ENCODE measurements at regions not wholly inside any gene's neighbourhood (a gene's known extent, or its start where the extent isn't known, plus 50 kb on each side); places are given as distances from the start of the nearest gene placed in this dataset.

DNA sequence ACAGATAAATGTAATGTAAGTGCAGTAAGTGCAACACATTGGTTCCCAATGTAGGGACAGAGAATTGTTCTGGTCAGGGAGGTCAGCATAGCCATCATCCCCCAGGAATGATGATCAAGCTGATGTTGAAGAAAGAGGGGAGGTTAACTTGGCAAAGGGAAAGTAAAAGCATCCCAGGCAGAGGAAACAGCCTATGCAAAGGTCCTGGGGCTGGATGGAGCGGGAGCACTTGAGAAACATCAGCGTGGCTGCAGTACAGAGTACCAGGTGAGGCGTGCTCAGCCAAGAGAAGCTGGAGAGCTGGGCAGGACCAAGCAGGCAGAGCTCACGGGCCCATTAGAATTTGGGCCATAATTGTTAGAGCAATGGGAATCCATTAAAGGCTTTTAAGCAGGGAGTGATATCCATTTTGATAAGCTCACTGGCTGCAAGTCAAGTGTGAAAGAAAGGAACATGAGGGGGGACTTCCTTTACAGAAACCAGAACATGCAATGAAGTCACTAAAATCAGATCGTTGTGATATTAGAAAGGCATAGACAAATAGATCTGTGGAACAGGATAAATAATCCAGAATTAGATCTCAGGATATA lies 50.1 kb upstream of the HAND1 start:
- TF ChIP-seq, protein P1, sequence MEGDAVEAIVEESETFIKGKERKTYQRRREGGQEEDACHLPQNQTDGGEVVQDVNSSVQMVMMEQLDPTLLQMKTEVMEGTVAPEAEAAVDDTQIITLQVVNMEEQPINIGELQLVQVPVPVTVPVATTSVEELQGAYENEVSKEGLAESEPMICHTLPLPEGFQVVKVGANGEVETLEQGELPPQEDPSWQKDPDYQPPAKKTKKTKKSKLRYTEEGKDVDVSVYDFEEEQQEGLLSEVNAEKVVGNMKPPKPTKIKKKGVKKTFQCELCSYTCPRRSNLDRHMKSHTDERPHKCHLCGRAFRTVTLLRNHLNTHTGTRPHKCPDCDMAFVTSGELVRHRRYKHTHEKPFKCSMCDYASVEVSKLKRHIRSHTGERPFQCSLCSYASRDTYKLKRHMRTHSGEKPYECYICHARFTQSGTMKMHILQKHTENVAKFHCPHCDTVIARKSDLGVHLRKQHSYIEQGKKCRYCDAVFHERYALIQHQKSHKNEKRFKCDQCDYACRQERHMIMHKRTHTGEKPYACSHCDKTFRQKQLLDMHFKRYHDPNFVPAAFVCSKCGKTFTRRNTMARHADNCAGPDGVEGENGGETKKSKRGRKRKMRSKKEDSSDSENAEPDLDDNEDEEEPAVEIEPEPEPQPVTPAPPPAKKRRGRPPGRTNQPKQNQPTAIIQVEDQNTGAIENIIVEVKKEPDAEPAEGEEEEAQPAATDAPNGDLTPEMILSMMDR (IDR thresholded peaks at IDR 0.05; ENCODE audit: poor library complexity, severe bottlenecking) = no peak
- TF ChIP-seq EZH2 (IDR thresholded peaks at IDR 0.05; ENCODE audit: borderline replicate concordance, insufficient read depth, low read length, poor library complexity, severe bottlenecking) = no peak
- no peak for TF ChIP-seq POLR2AphosphoS5 (IDR thresholded peaks at IDR 0.05)
- no peak for TF ChIP-seq SMC3 (conservative IDR thresholded peaks at IDR 0.05; ENCODE audit: poor library complexity)
- no peak for TF ChIP-seq EP300 (conservative IDR thresholded peaks at IDR 0.05; ENCODE audit: poor library complexity, severe bottlenecking)
- no peak for TF ChIP-seq RAD21 (conservative IDR thresholded peaks at IDR 0.05)
